Head of caudate nucleus (tissue), 42 donors: ENCODE measurements at regions not wholly inside any gene's neighbourhood (a gene's known extent, or its start where the extent isn't known, plus 50 kb on each side); places are given as distances from the start of the nearest gene placed in this dataset.
"Not testable (repeated sequence)": the region's sequence is repeated elsewhere in the genome, so short reads cannot be mapped to it uniquely, and the experiment has no call there.

ENCODE experiments used
- DNase-seq, 42 donors: peaks; one replicate each; pipeline versions ENCODE4 v3.0.0 to v3.0.0-alpha.2; 2020 to 2021; ENCODE audit warnings: mixed read lengths in 7 of 42
- intact Hi-C: fragments of 100-400 bp; cut with DNase I; formaldehyde crosslinking; loops from one replicate; pipeline ENCODE4 v1.15.0; 2022

- intact Hi-C loops, DNase-seq: not testable (repeated sequence)
These were observed 125.3 kb downstream of the GOLGA6L4 start for GRCh38 chr15:84360902-84361301.

GRCh38 chr15:84384421-84384820, 148.8 kb downstream of the GOLGA6L4 start:
- DNase-seq, intact Hi-C loops: not testable (repeated sequence)

- peak in 1 of 42 donors; percentile 4 for DNase-seq
- intact Hi-C loops: no loop called here
These were observed 151.5 kb downstream of the GOLGA6L4 start for GRCh38 chr15:84387086-84387485.

- intact Hi-C loops, DNase-seq: not testable (repeated sequence)
These were observed 152.6 kb downstream of the GOLGA6L4 start for GRCh38 chr15:84388201-84388600.

GRCh38 chr15:84388638-84389037, 153.1 kb downstream of the GOLGA6L4 start:
- intact Hi-C loops, DNase-seq: not testable (repeated sequence)

- intact Hi-C loops: not testable (repeated sequence)
- peak in 2 of 42 donors; percentile 9 to 10 for DNase-seq
These were observed 154.8 kb downstream of the GOLGA6L4 start for GRCh38 chr15:84390324-84390723.

- DNase-seq: peak in 1 of 42 donors; percentile 24
- intact Hi-C loops: no loop called here
These were observed 155.6 kb downstream of the GOLGA6L4 start for GRCh38 chr15:84391191-84391590.

GRCh38 chr15:84392020-84392419, 156.4 kb downstream of the GOLGA6L4 start:
- intact Hi-C loops: not testable (repeated sequence)
- peak in 2 of 42 donors; percentile 2 to 25 for DNase-seq

GRCh38 chr15:84393386-84393936, 157.9 kb downstream of the GOLGA6L4 start:
- intact Hi-C loops: not testable (repeated sequence)
- DNase-seq: peak in 3 of 42 donors; percentile 9 to 15 (median 13)

- DNase-seq: peak in 1 of 42 donors; percentile 13
- intact Hi-C loops: not testable (repeated sequence)
These were observed 158.4 kb downstream of the GOLGA6L4 start for GRCh38 chr15:84393966-84394365.

- DNase-seq: peak in 1 of 42 donors; percentile 5
- intact Hi-C loops: not testable (repeated sequence)
These were observed 159.8 kb downstream of the GOLGA6L4 start for GRCh38 chr15:84395384-84395783.

- intact Hi-C loops: not testable (repeated sequence)
- peak in 1 of 42 donors; percentile 9 for DNase-seq
These were observed 160.3 kb downstream of the GOLGA6L4 start for GRCh38 chr15:84395881-84396280.

- intact Hi-C loops: not testable (repeated sequence)
- DNase-seq: peak in 2 of 42 donors; percentile 2 to 6
These were observed 161.5 kb downstream of the GOLGA6L4 start for GRCh38 chr15:84397066-84397465.

- intact Hi-C loops, DNase-seq: not testable (repeated sequence)
These were observed 162.5 kb downstream of the GOLGA6L4 start for GRCh38 chr15:84398087-84398486.

GRCh38 chr15:84398763-84399701, 163.5 kb downstream of the GOLGA6L4 start:
- peak in 3 of 42 donors; percentile 12 to 30 (median 20) for DNase-seq
- intact Hi-C loops: no loop called here

GRCh38 chr15:84400017-84400740, 164.6 kb downstream of the GOLGA6L4 start:
- peak in 2 of 42 donors; percentile 3 to 20 for DNase-seq
- intact Hi-C loops: no loop called here

- intact Hi-C loops: no loop called here
- peak in 3 of 42 donors; percentile 4 to 34 (median 7) for DNase-seq
These were observed 165.2 kb downstream of the GOLGA6L4 start for GRCh38 chr15:84400820-84401219.

- peak in 4 of 42 donors; percentile 7 to 28 (median 18) for DNase-seq
- intact Hi-C loops: not testable (repeated sequence)
These were observed 165.9 kb downstream of the GOLGA6L4 start for GRCh38 chr15:84401461-84401860.
